Pancreas (tissue), 10 donors: ENCODE measurements at regions not wholly inside any gene's neighbourhood (a gene's known extent, or its start where the extent isn't known, plus 50 kb on each side); places are given as distances from the start of the nearest gene placed in this dataset.

Source experiments
- ATAC-seq, 4 donors: fragments of 200-7000 bp; cut with Tn5 transposase; one replicate each; pipeline versions ENCODE4 v1.8.0 to v1.9.1; 2020; ENCODE audit warnings: mild to moderate bottlenecking in 4 of 4, moderate library complexity in 4 of 4
- DNase-seq, 6 donors: peaks; one replicate each; pipeline ENCODE4 v3.0.0-alpha.2; 2020
- FAIRE-seq: peaks from 2 replicates; lab custom pipeline; 2012; peaks lifted over from hg19 to GRCh38; lab: Jason Lieb, UNC
- H3K27ac ChIP-seq, 4 donors: fragments of 200-600 bp; sonication (generic); 1 replicate in 3 of 4; 2 replicates in 1 of 4; pipeline versions ENCODE4 v1.5.0 to v1.8.0; 2020
- H3K27me3 ChIP-seq, 4 donors: fragments of 200-600 bp; one replicate each; pipeline ENCODE4 v1.8.0; 2021
- H3K36me3 ChIP-seq, 3 donors: fragments of 200-600 bp; sonication (generic) in 1 of 3; one replicate each; pipeline versions ENCODE4 v1.5.0 to v1.8.0; 2020 to 2021
- H3K4me1 ChIP-seq, 3 donors: fragments of 200-600 bp; one replicate each; pipeline ENCODE4 v1.8.0; 2021
- H3K4me3 ChIP-seq, 4 donors: fragments of 200-600 bp; sonication (generic) in 2 of 4; one replicate each; pipeline versions ENCODE4 v1.5.0 to v1.8.0; 2020 to 2021
- H3K9me3 ChIP-seq, 4 donors: fragments of 200-600 bp; one replicate each; pipeline ENCODE4 v1.8.0; 2021
- CTCF ChIP-seq, 4 donors: fragments of 200-600 bp; sonication (generic) in 3 of 4; IDR thresholded peaks; one replicate each; pipeline versions ENCODE4 v1.5.0 to v1.8.0; 2021; ENCODE audit warnings: antibody characterized with exemption in 4 of 4
- WGBS, 2 donors: extraction: QIAGEN DNeasy Blood & Tissue Kit; methylation state at CpG; one replicate each; pipeline ENCODE4 v1.1.7; 2013; 5-methylcytosine and 5-hydroxymethylcytosine counted together
- intact Hi-C, 3 donors: fragments of 100-400 bp; cut with DNase I; formaldehyde crosslinking; loops; one replicate each; pipeline versions ENCODE4 v1.11.1 to v1.14.2; 2022
- donor health status: healthy with polysubstance abuse.
- donor health status: DM: no; HTN: no; CAD: no; lungs with moderate emphysema.
- donor health status: DM: no; HTN: no; CAD: no.
- donor health status: control.
- donor health status: control.
- donor health status: Bipolar disorder and iron deficiency.
- donor health status: DM: yes; HTN: yes; CAD: no.
- donor health status: DM: no; HTN: no; CAD: no.
- donor health status: DM: no; HTN: no; CAD: no.
- donor health status: DM: yes; HTN: yes; CAD: no.

GRCh38 chr16:86930001-86930400 is 351.7 kb downstream of the FOXL1 start:
- Histone ChIP-seq H3K4me1 (no peaks in the 10 kb centered on the region), H3K27me3 (peaks cover 0 to 4% (median 0%) of the 10 kb centered on the region in 4 donors), H3K36me3 (no peaks in the 10 kb centered on the region), H3K9me3 (no peaks in the 10 kb centered on the region), H3K4me3 (no peak overlapping the region), H3K27ac (no peak overlapping the region)
- DNase-seq (no peak), FAIRE-seq (no peak), ATAC-seq (no peak)
- intact Hi-C loops: no loop called here
- no peak for TF ChIP-seq CTCF (IDR thresholded peaks at IDR 0.05)
- WGBS, 2 donors: 47 to 66% methylated on average over 8 of the region's 8 CpGs

- H3K4me3 ChIP-seq: no peak overlapping the region
- FAIRE-seq (no peak), DNase-seq (no peak), ATAC-seq (no peak)
- TF ChIP-seq CTCF (IDR thresholded peaks at IDR 0.05): no peak
- WGBS, 2 donors: 53 to 68% methylated on average over 9 of the region's 9 CpGs
- intact Hi-C loops: no loop called here
- H3K27me3 ChIP-seq: peaks cover 0 to 4% (median 0%) of the 10 kb centered on the region in 4 donors
- no peaks in the 10 kb centered on the region for H3K4me1 ChIP-seq
- H3K27ac ChIP-seq: no peak overlapping the region
- H3K36me3 ChIP-seq: no peaks in the 10 kb centered on the region
- no peaks in the 10 kb centered on the region for H3K9me3 ChIP-seq
Observed at GRCh38 chr16:86930663-86931373, 352.5 kb downstream of the FOXL1 start.

GRCh38 chr16:86931410-86931941 is 353.1 kb downstream of the FOXL1 start:
- H3K4me1 ChIP-seq: no peaks in the 10 kb centered on the region
- H3K27ac ChIP-seq: no peak overlapping the region
- no peak for TF ChIP-seq CTCF (IDR thresholded peaks at IDR 0.05)
- H3K36me3 ChIP-seq: no peaks in the 10 kb centered on the region
- peaks cover 0 to 4% (median 0%) of the 10 kb centered on the region in 4 donors for H3K27me3 ChIP-seq
- H3K9me3 ChIP-seq: no peaks in the 10 kb centered on the region
- DNase-seq (no peak), FAIRE-seq (no peak), ATAC-seq (no peak)
- 47 to 52% methylated on average over 26 of the region's 26 CpGs for WGBS, 2 donors
- no peak overlapping the region for H3K4me3 ChIP-seq
- intact Hi-C loops: no loop called here

GRCh38 chr16:86932130-86932982 is 354.0 kb downstream of the FOXL1 start:
- DNase-seq (no peak), FAIRE-seq (no peak), ATAC-seq (no peak)
- no peaks in the 10 kb centered on the region for H3K36me3 ChIP-seq
- no peak for TF ChIP-seq CTCF (IDR thresholded peaks at IDR 0.05)
- intact Hi-C loops: no loop called here
- WGBS, 2 donors: 74 to 86% methylated on average over 8 of the region's 8 CpGs
- no peak overlapping the region for H3K4me3 ChIP-seq
- no peaks in the 10 kb centered on the region for H3K9me3 ChIP-seq
- H3K27me3 ChIP-seq: peaks cover 0 to 4% (median 0%) of the 10 kb centered on the region in 4 donors
- no peak overlapping the region for H3K27ac ChIP-seq
- H3K4me1 ChIP-seq: no peaks in the 10 kb centered on the region
